Type B pancreatic cell (in vitro differentiated cells): ENCODE measurements at regions not wholly inside any gene's neighbourhood (a gene's known extent, or its start where the extent isn't known, plus 50 kb on each side); places are given as distances from the start of the nearest gene placed in this dataset.

Source experiments
- DNase-seq: peaks from one replicate; pipeline ENCODE4 v3.0.0; 2021; ENCODE audit warnings: mixed read lengths; ENCODE audit not compliant: unreplicated experiment; ENCODE audit errors: extremely low spot score
- H3K27ac Mint-ChIP-seq: 2 replicates; pipeline ENCODE4 v1.8.0; 2021; ENCODE audit warnings: mild to moderate bottlenecking, mixed read lengths
- H3K27me3 Mint-ChIP-seq: 2 replicates; pipeline ENCODE4 v1.8.0; 2021; ENCODE audit warnings: mixed read lengths
- H3K36me3 Mint-ChIP-seq: 2 replicates; pipeline ENCODE4 v1.8.0; 2021; ENCODE audit warnings: mixed read lengths
- H3K4me1 Mint-ChIP-seq: one replicate; pipeline ENCODE4 v1.8.0; 2021; ENCODE audit warnings: mixed read lengths; ENCODE audit not compliant: unreplicated experiment
- H3K4me3 Mint-ChIP-seq: 2 replicates; pipeline ENCODE4 v1.8.0; 2021; ENCODE audit warnings: mild to moderate bottlenecking, mixed read lengths
- H3K9me3 Mint-ChIP-seq: 2 replicates; pipeline ENCODE4 v1.8.0; 2021; ENCODE audit warnings: mixed read lengths
- CTCF ChIP-seq: fragments of 200-600 bp; sonication (generic); conservative IDR thresholded peaks from 2 replicates; pipeline ENCODE4 v1.5.0; 2021; ENCODE audit warnings: antibody characterized with exemption, mild to moderate bottlenecking

- Mint-ChIP-seq H3K9me3 (no peaks in the 10 kb centered on the region), H3K27me3 (no peaks in the 10 kb centered on the region), H3K4me1 (no peaks in the 10 kb centered on the region), H3K4me3 (no peak overlapping the region), H3K27ac (no peak overlapping the region), H3K36me3 (no peaks in the 10 kb centered on the region)
- TF ChIP-seq CTCF = no peak
- DNase-seq = no peak
Measured at GRCh38 chr7:54091322-54091721, 450.9 kb upstream of the VSTM2A start.

- Mint-ChIP-seq H3K27me3 (no peaks in the 10 kb centered on the region), H3K9me3 (no peaks in the 10 kb centered on the region), H3K36me3 (no peaks in the 10 kb centered on the region), H3K4me3 (no peak overlapping the region), H3K4me1 (no peaks in the 10 kb centered on the region), H3K27ac (no peak overlapping the region)
- DNase-seq = no peak
- TF ChIP-seq CTCF = no peak
Measured at GRCh38 chr7:54097886-54098285, 444.3 kb upstream of the VSTM2A start.

DNA sequence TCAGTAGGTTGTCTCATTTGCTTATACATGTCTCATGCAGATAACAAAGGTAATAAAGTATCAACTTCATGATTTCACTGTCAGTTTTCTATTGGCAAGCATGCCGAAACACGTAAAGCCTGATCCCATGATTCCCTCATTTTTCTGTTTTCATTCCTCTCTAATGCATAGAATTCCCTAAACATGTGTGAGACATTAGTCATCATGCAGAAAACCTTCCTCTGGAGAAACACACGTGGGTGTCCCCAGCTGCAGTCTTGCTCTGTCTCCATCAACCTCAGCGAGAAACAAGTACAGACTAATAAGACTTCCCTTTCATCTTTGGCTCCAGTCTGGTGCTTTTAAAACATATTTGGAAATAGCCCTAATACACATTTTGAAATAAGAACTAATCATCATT lies 432.7 kb upstream of the VSTM2A start:
- H3K4me3 Mint-ChIP-seq = no peak overlapping the region
- no peaks in the 10 kb centered on the region for H3K27me3 Mint-ChIP-seq
- DNase-seq = no peak
- no peaks in the 10 kb centered on the region for H3K4me1 Mint-ChIP-seq
- no peak overlapping the region for H3K27ac Mint-ChIP-seq
- no peaks in the 10 kb centered on the region for H3K9me3 Mint-ChIP-seq
- no peaks in the 10 kb centered on the region for H3K36me3 Mint-ChIP-seq
- TF ChIP-seq CTCF = no peak

DNA sequence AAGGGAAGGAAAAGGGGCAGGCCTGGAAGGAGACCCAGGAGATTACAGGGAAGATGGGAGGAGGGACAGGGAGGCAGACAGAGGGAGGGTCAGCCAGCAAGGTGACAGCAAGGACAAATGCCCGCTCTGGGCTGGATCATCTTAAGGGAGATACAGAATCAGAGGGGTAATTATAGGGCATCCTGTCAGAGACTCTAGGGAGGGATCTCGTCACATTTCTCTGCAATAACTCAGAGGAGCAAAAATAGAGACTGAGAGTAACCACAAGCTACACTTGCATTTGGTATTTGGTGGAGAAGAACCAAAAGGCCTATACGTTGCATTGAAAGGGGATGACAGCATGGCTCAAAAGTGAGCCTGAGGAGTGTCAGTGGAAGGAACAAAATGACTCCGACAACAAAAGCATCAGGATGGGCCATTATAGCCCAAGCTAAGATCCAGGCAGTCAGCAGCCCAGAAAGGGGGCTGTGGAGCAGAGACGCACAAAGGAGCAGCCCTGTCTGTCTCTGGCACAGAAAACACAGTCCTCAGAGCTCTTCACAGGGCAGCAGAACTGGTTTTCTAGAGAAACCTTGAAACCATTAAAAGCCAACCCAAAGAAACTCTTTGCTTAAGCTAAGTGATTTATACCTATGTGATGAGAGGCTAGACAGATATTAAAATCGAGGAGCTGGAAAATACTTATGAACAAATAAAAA lies 430.2 kb upstream of the VSTM2A start:
- no peaks in the 10 kb centered on the region for H3K36me3 Mint-ChIP-seq
- no peak for DNase-seq
- H3K4me1 Mint-ChIP-seq = no peaks in the 10 kb centered on the region
- no peak for TF ChIP-seq CTCF
- H3K27me3 Mint-ChIP-seq = no peaks in the 10 kb centered on the region
- no peak overlapping the region for H3K27ac Mint-ChIP-seq
- H3K9me3 Mint-ChIP-seq = no peaks in the 10 kb centered on the region
- no peak overlapping the region for H3K4me3 Mint-ChIP-seq

- Mint-ChIP-seq H3K4me3 (no peak overlapping the region), H3K27me3 (no peaks in the 10 kb centered on the region), H3K27ac (no peak overlapping the region), H3K9me3 (no peaks in the 10 kb centered on the region), H3K36me3 (no peaks in the 10 kb centered on the region), H3K4me1 (no peaks in the 10 kb centered on the region)
- no peak for TF ChIP-seq CTCF
- DNase-seq = no peak
Measured at GRCh38 chr7:54112567-54112966, 429.6 kb upstream of the VSTM2A start.
